Mesendoderm (in vitro differentiated cells): ENCODE measurements at regions not wholly inside any gene's neighbourhood (a gene's known extent, or its start where the extent isn't known, plus 50 kb on each side); places are given as distances from the start of the nearest gene placed in this dataset.

Experiments used
- DNase-seq: peaks from one replicate; pipeline ENCODE4 v3.0.0; 2013
- H2AK5ac ChIP-seq: 2 replicates; pipeline ENCODE4 v1.6.1; 2013; ENCODE audit warnings: low read length, inconsistent platforms
- H2BK120ac ChIP-seq: 2 replicates; pipeline ENCODE4 v1.6.1; 2013; ENCODE audit warnings: low read depth, mild to moderate bottlenecking, low read length, moderate library complexity, mixed read lengths
- H2BK15ac ChIP-seq: replicated peaks from 2 replicates; pipeline ENCODE4 v1.6.1; 2013; ENCODE audit warnings: low read depth, mild to moderate bottlenecking, moderate library complexity
- H2BK5ac ChIP-seq: 2 replicates; pipeline ENCODE4 v1.6.1; 2013; ENCODE audit warnings: low read length, inconsistent platforms
- H3K18ac ChIP-seq: 2 replicates; pipeline ENCODE4 v1.6.1; 2013; ENCODE audit warnings: mild to moderate bottlenecking, low read length, mixed read lengths
- H3K23ac ChIP-seq: one replicate; pipeline ENCODE4 v1.6.1; 2013; ENCODE audit warnings: low read length
- H3K27ac ChIP-seq: 2 replicates; pipeline ENCODE4 v1.5.1; 2013; ENCODE audit warnings: low read depth, mild to moderate bottlenecking, inconsistent platforms, low read length, moderate library complexity
- H3K27me3 ChIP-seq: 2 replicates; pipeline ENCODE4 v1.6.1; 2013; ENCODE audit warnings: low read length, control low read depth, mild to moderate bottlenecking, inconsistent platforms; ENCODE audit not compliant: insufficient read depth, poor library complexity
- H3K36me3 ChIP-seq: 2 replicates; pipeline ENCODE4 v1.6.1; 2013; ENCODE audit warnings: low read length, inconsistent platforms; ENCODE audit not compliant: control insufficient read depth, insufficient read depth
- H3K4ac ChIP-seq: one replicate; pipeline ENCODE4 v1.6.1; 2013; ENCODE audit warnings: low read depth, mild to moderate bottlenecking, low read length, moderate library complexity
- H3K4me1 ChIP-seq: 2 replicates; pipeline ENCODE4 v1.6.1; 2013; ENCODE audit warnings: low read depth, low read length, inconsistent platforms; ENCODE audit not compliant: control insufficient read depth
- H3K4me2 ChIP-seq: 2 replicates; pipeline ENCODE4 v1.6.1; 2013; ENCODE audit warnings: low read length
- H3K4me3 ChIP-seq: 2 replicates; pipeline ENCODE4 v1.5.1; 2013; ENCODE audit warnings: mild to moderate bottlenecking, low read length
- H3K56ac ChIP-seq: one replicate; pipeline ENCODE4 v1.6.1; 2013; ENCODE audit warnings: low read length
- H3K79me1 ChIP-seq: 2 replicates; pipeline ENCODE4 v1.6.1; 2013; ENCODE audit warnings: low read length, inconsistent platforms
- H3K79me2 ChIP-seq: 2 replicates; pipeline ENCODE4 v1.6.1; 2013; ENCODE audit warnings: mild to moderate bottlenecking, low read length; ENCODE audit not compliant: control insufficient read depth, insufficient read depth
- H3K9ac ChIP-seq: 2 replicates; pipeline ENCODE4 v1.6.1; 2013; ENCODE audit warnings: low read length, inconsistent platforms
- H4K5ac ChIP-seq: one replicate; pipeline ENCODE4 v1.6.1; 2013; ENCODE audit warnings: low read length
- H4K8ac ChIP-seq: one replicate; pipeline ENCODE4 v1.6.1; 2013; ENCODE audit warnings: low read depth, mild to moderate bottlenecking, control low read depth, low read length, moderate library complexity
- WGBS: extraction: QIAGEN DNeasy Blood & Tissue Kit; methylation state at CpG from one replicate; pipeline ENCODE4 v1.1.7; 2013; ENCODE audit warnings: low lambda C conversion rate, missing lambda C conversion rate; ENCODE audit not compliant: insufficient coverage; ENCODE audit errors: extremely low coverage; 5-methylcytosine and 5-hydroxymethylcytosine counted together

DNA sequence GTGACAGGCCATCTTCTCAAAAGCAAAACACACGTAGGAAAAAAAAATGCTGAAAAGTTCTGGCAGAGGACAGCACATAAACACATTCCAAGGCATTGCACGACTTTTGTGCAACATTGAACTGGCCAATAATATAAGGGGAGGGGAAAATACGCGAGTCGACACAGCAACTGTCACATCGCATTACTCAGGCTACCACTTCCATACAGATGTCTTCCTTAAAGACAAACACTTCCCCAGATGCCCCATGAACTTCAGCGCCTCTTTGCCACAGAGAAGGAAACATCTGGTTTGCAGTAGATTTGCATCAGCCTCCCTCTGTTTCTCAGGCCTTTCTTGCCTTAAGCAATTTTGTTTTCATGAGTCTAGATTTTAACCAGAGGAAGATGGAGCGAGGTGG, 144.4 kb upstream of the IGF1R start:
- Histone ChIP-seq H3K79me2 (no peaks in the 10 kb centered on the region), H3K4me1 (no peaks in the 10 kb centered on the region), H2AK5ac (no peak overlapping the region), H2BK5ac (no peak overlapping the region), H3K23ac (no peak overlapping the region), H3K56ac (no peak overlapping the region), H3K18ac (no peak overlapping the region), H3K27ac (no peak overlapping the region), H3K36me3 (no peaks in the 10 kb centered on the region), H2BK15ac (no peak overlapping the region), H3K9ac (no peak overlapping the region), H3K4me2 (no peak overlapping the region), H3K79me1 (no peaks in the 10 kb centered on the region), H3K4me3 (no peak overlapping the region), H3K4ac (no peak overlapping the region), H3K27me3 (no peaks in the 10 kb centered on the region), H2BK120ac (no peak overlapping the region), H4K8ac (no peak overlapping the region), H4K5ac (no peak overlapping the region)
- no CpG with 5 or more reads among the region's 8 CpGs for WGBS
- no peak for DNase-seq

DNA sequence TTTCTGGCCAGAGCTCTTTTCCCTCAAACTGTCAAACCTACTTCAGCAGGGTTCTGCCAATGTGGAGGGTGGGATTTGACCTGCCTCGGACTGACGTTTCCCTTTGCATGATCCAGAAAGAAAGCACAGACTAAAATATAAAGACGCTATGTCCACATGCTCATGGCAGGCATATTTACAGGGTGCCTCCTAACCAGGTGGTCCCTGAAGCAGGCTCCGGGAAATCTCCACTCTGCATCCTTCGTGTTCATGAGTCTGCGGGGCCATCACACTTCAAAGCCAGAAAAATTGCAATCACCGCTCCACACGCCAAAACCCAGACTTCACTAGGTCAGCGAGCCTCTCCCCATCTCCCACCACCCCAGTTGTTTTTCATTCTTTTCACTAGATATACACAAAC, 143.3 kb upstream of the IGF1R start:
- Histone ChIP-seq H4K8ac (no peak overlapping the region), H3K4me1 (no peaks in the 10 kb centered on the region), H4K5ac (no peak overlapping the region), H3K18ac (no peak overlapping the region), H2AK5ac (no peak overlapping the region), H3K27ac (no peak overlapping the region), H2BK15ac (no peak overlapping the region), H3K79me1 (no peaks in the 10 kb centered on the region), H3K9ac (no peak overlapping the region), H3K36me3 (no peaks in the 10 kb centered on the region), H3K4me3 (no peak overlapping the region), H3K4me2 (no peak overlapping the region), H3K56ac (no peak overlapping the region), H3K27me3 (no peaks in the 10 kb centered on the region), H3K79me2 (no peaks in the 10 kb centered on the region), H2BK120ac (no peak overlapping the region), H3K23ac (no peak overlapping the region), H3K4ac (no peak overlapping the region), H2BK5ac (no peak overlapping the region)
- no CpG with 5 or more reads among the region's 9 CpGs for WGBS
- no peak for DNase-seq

DNA sequence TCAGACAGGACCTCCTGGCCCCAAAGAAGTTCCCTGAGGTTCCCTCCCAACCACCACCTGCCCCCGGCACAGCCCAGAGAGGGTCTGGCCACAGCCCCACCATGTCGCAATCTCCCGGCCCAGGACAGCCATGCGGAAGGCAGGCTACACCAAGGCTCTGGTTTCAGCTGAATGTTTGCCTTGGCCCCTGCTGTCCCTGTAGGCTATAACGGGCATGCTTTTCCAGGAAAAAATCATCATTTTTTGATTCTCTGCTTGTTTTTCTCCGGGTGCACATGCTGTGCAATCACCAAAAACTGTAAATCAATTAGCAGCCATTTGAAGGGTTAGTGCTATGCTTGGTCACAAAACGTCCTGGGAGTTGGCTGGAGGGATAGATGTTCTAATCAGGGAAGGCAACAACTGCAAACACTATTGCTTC, 142.7 kb upstream of the IGF1R start:
- Histone ChIP-seq H3K36me3 (no peaks in the 10 kb centered on the region), H3K56ac (no peak overlapping the region), H2AK5ac (no peak overlapping the region), H2BK5ac (no peak overlapping the region), H2BK120ac (no peak overlapping the region), H3K27ac (no peak overlapping the region), H2BK15ac (no peak overlapping the region), H3K23ac (no peak overlapping the region), H3K4me2 (no peak overlapping the region), H3K79me2 (no peaks in the 10 kb centered on the region), H3K18ac (no peak overlapping the region), H3K27me3 (no peaks in the 10 kb centered on the region), H3K4me1 (no peaks in the 10 kb centered on the region), H4K5ac (no peak overlapping the region), H3K4me3 (no peak overlapping the region), H3K9ac (no peak overlapping the region), H3K79me1 (no peaks in the 10 kb centered on the region), H3K4ac (no peak overlapping the region), H4K8ac (no peak overlapping the region)
- no CpG with 5 or more reads among the region's 7 CpGs for WGBS
- no peak for DNase-seq

DNA sequence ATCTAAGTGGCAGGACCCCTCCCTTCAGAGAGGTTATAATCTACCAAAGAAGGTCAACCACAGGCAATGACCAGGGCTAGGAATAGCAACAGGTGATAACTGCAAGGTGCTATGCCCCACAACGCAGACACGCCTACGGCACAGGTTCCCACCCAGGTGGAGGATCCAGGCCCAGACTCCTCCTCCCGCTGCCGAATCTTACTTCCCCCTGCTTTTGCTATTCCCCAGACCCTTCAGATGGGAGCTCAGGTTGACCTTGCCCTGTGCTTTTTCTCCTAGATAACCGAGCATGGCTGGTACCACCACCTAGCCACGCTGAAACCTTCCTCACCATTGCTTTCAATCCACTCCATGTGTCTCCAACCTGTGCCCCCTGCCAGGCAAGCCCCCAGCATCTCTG, 142.2 kb upstream of the IGF1R start:
- Histone ChIP-seq H2BK5ac (no peak overlapping the region), H3K36me3 (no peaks in the 10 kb centered on the region), H3K4me2 (no peak overlapping the region), H3K27ac (no peak overlapping the region), H4K5ac (no peak overlapping the region), H3K4me1 (no peaks in the 10 kb centered on the region), H2AK5ac (no peak overlapping the region), H2BK15ac (no peak overlapping the region), H3K56ac (no peak overlapping the region), H4K8ac (no peak overlapping the region), H3K23ac (no peak overlapping the region), H3K79me1 (no peaks in the 10 kb centered on the region), H3K27me3 (no peaks in the 10 kb centered on the region), H3K4ac (no peak overlapping the region), H2BK120ac (no peak overlapping the region), H3K4me3 (no peak overlapping the region), H3K18ac (no peak overlapping the region), H3K9ac (no peak overlapping the region), H3K79me2 (no peaks in the 10 kb centered on the region)
- no peak for DNase-seq
- no CpG with 5 or more reads among the region's 7 CpGs for WGBS

DNA sequence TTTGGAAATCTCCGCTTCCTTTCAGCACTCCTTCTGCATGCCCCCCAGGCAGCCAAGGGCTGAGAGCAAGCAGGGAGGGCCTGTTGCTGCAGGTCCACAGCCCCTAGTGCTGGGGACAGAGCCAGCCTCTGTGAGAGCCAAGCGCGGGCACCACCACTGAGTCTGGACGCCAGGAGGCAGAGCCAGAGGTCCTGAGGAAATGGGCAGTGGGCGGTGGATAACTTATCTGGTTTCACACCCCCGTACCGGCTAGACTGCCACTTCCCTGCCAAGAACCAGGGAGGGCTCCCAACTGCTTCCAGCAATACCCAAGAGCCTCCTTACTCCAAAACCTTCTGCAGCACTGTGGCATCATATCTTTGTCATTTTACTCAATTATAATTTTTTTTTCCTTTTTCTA, 141.6 kb upstream of the IGF1R start:
- no peak for DNase-seq
- H3K27ac ChIP-seq, result no peak overlapping the region
- H3K23ac ChIP-seq, result no peak overlapping the region
- H2AK5ac ChIP-seq, result no peak overlapping the region
- WGBS, result no CpG with 5 or more reads among the region's 7 CpGs
- no peak overlapping the region for H2BK120ac ChIP-seq
- H4K8ac ChIP-seq, result no peak overlapping the region
- H3K4me1 ChIP-seq, result no peaks in the 10 kb centered on the region
- no peaks in the 10 kb centered on the region for H3K36me3 ChIP-seq
- no peak overlapping the region for H3K4me3 ChIP-seq
- no peak overlapping the region for H2BK5ac ChIP-seq
- H4K5ac ChIP-seq, result no peak overlapping the region
- no peak overlapping the region for H3K9ac ChIP-seq
- H3K18ac ChIP-seq, result no peak overlapping the region
- no peak overlapping the region for H3K4ac ChIP-seq
- no peak overlapping the region for H3K56ac ChIP-seq
- H2BK15ac ChIP-seq, result no peak overlapping the region
- no peaks in the 10 kb centered on the region for H3K79me1 ChIP-seq
- no peaks in the 10 kb centered on the region for H3K27me3 ChIP-seq
- H3K4me2 ChIP-seq, result no peak overlapping the region
- H3K79me2 ChIP-seq, result no peaks in the 10 kb centered on the region

DNA sequence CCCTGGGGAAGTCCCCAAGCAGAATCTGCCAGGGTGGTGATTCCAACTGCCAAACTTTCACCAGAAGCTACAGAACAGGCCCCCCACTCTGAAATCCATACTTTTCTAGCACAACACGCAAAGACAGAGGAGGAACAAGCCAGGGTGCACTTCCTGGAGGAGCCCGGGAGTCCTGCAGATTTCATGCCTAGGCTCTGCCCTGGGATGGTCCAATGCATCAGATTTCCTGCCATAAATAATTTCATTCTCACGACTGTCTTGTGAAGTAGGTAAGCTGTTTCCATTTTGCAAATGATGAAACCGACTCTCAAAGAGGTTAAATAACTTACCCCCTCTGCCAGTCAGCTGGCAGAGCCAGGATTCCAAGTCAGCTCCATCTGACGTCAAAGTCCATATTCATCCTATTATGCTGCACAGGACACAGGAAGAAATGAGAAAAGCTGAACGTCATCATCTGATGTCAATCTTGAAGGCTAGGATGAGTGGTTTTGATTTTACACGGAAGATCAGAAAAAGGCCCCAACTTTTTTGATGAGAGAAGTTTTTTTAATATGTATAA, 134.8 kb upstream of the IGF1R start:
- Histone ChIP-seq H3K4me2 (no peak overlapping the region), H4K8ac (no peak overlapping the region), H3K79me2 (no peaks in the 10 kb centered on the region), H3K27ac (no peak overlapping the region), H3K56ac (no peak overlapping the region), H3K23ac (no peak overlapping the region), H3K4me3 (no peak overlapping the region), H4K5ac (no peak overlapping the region), H3K4ac (no peak overlapping the region), H2BK15ac (no peak overlapping the region), H2BK5ac (no peak overlapping the region), H3K79me1 (no peaks in the 10 kb centered on the region), H3K36me3 (no peaks in the 10 kb centered on the region), H3K4me1 (no peaks in the 10 kb centered on the region), H3K9ac (no peak overlapping the region), H2BK120ac (no peak overlapping the region), H3K18ac (no peak overlapping the region), H2AK5ac (no peak overlapping the region), H3K27me3 (no peaks in the 10 kb centered on the region)
- no CpG with 5 or more reads among the region's 7 CpGs for WGBS
- DNase-seq, result no peak
